GM12878 (cell line): ENCODE measurements at regions not wholly inside any gene's neighbourhood (a gene's known extent, or its start where the extent isn't known, plus 50 kb on each side); places are given as distances from the start of the nearest gene placed in this dataset.
A peak's percentile ranks its signal among the peaks of the same experiment; 100 is the strongest.

Experiments used
- BMI1 ChIP-seq: fragments of 450-650 bp; IDR thresholded peaks from 2 replicates; pipeline ENCODE4 v1.6.1; 2016; ENCODE audit warnings: mild to moderate bottlenecking, moderate library complexity, borderline replicate concordance
- CEBPZ ChIP-seq: fragments of 150-350 bp; IDR thresholded peaks from 2 replicates; pipeline ENCODE4 v1.6.1; 2016; ENCODE audit warnings: low read depth, low read length
- DPF2 ChIP-seq: fragments of 450-650 bp; IDR thresholded peaks from 2 replicates; pipeline ENCODE4 v1.6.1; 2017; ENCODE audit warnings: mild to moderate bottlenecking
- ETV6 ChIP-seq, 2 experiments: fragments of 450-650 bp in 1 of 2; IDR thresholded peaks in 1 of 2; conservative IDR thresholded peaks in 1 of 2; 2 replicates each; pipeline ENCODE4 v1.6.1; 2014; ENCODE audit warnings: antibody characterized with exemption in 1 of 2, borderline replicate concordance in 1 of 2, low read depth in 1 of 2, mild to moderate bottlenecking in 1 of 2, moderate library complexity in 1 of 2
- FOXK2 ChIP-seq: fragments of 450-650 bp; IDR thresholded peaks from 2 replicates; pipeline ENCODE4 v1.6.1; 2017; ENCODE audit warnings: mild to moderate bottlenecking, moderate library complexity
- HDGF ChIP-seq: fragments of 450-650 bp; IDR thresholded peaks from 2 replicates; pipeline ENCODE4 v1.6.1; 2016; ENCODE audit warnings: antibody characterized with exemption
- IKZF2 ChIP-seq, 2 experiments: fragments of 450-650 bp; IDR thresholded peaks; 2 replicates each; pipeline ENCODE4 v1.6.1; 2017; ENCODE audit warnings: mild to moderate bottlenecking in 2 of 2, moderate library complexity in 2 of 2
- MAX ChIP-seq: IDR thresholded peaks from 2 replicates; pipeline ENCODE4 v1.6.1; 2012; ENCODE audit warnings: low read depth, low read length, improper control_type of control experiment
- MYB ChIP-seq: fragments of 150-350 bp; IDR thresholded peaks from 2 replicates; pipeline ENCODE4 v1.6.1; 2014; ENCODE audit warnings: mild to moderate bottlenecking, low read depth, low read length, borderline replicate concordance
- NBN ChIP-seq: fragments of 450-650 bp; IDR thresholded peaks from 2 replicates; pipeline ENCODE4 v1.6.1; 2016
- POLR2A ChIP-seq: IDR thresholded peaks from 2 replicates; pipeline ENCODE4 v1.6.1; 2011; ENCODE audit warnings: low read depth, mild to moderate bottlenecking, low read length
- POLR2AphosphoS2 ChIP-seq: IDR thresholded peaks from 2 replicates; pipeline ENCODE4 v1.6.1; 2011; ENCODE audit warnings: low read depth, mild to moderate bottlenecking, low read length, improper control_type of control experiment, moderate library complexity
- PRDM15 ChIP-seq: fragments of 450-650 bp; formaldehyde crosslinking; IDR thresholded peaks from 2 replicates; pipeline ENCODE4 v1.4.0; 2020; ENCODE audit warnings: mild to moderate bottlenecking, moderate library complexity
- RAD51 ChIP-seq: fragments of 450-650 bp; IDR thresholded peaks from 2 replicates; pipeline ENCODE4 v1.6.1; 2016; ENCODE audit warnings: moderate library complexity, mild to moderate bottlenecking, inconsistent platforms
- RELB ChIP-seq: fragments of 450-650 bp; IDR thresholded peaks from 2 replicates; pipeline ENCODE4 v1.6.1; 2017; ENCODE audit warnings: low read depth, mild to moderate bottlenecking, moderate library complexity
- RFX5 ChIP-seq: IDR thresholded peaks from 2 replicates; pipeline ENCODE4 v1.6.1; 2011; ENCODE audit warnings: low read depth, low read length, improper control_type of control experiment
- SIN3A ChIP-seq: IDR thresholded peaks from 2 replicates; pipeline ENCODE4 v1.6.1; 2012; ENCODE audit warnings: low read depth, low read length, improper control_type of control experiment
- SPI1 ChIP-seq: IDR thresholded peaks from 2 replicates; pipeline ENCODE4 v1.6.1; 2011; ENCODE audit warnings: low read depth, mild to moderate bottlenecking, low read length, moderate library complexity, borderline replicate concordance; ENCODE audit not compliant: insufficient read depth
- STAT1 ChIP-seq: fragments of 450-650 bp; conservative IDR thresholded peaks from 2 replicates; pipeline ENCODE4 v1.6.1; 2014; ENCODE audit warnings: antibody characterized with exemption, mild to moderate bottlenecking
- STAT3 ChIP-seq: IDR thresholded peaks from 2 replicates; pipeline ENCODE4 v1.6.1; 2011; ENCODE audit warnings: low read depth, low read length, improper control_type of control experiment
- SUZ12 ChIP-seq: fragments of 200-600 bp; sonication (generic); IDR thresholded peaks from one replicate; pipeline ENCODE4 v1.6.1; 2018; ENCODE audit warnings: antibody characterized with exemption, mild to moderate bottlenecking; ENCODE audit not compliant: unreplicated experiment
- TCF7 ChIP-seq: IDR thresholded peaks from 2 replicates; pipeline ENCODE4 v1.6.1; 2014; ENCODE audit warnings: antibody characterized with exemption, borderline replicate concordance
- ZNF24 ChIP-seq: fragments of 450-650 bp; IDR thresholded peaks from 2 replicates; pipeline ENCODE4 v1.6.1; 2017; ENCODE audit warnings: antibody characterized with exemption, mild to moderate bottlenecking
- ZNF622 ChIP-seq: fragments of 450-650 bp; IDR thresholded peaks from 2 replicates; pipeline ENCODE4 v1.6.1; 2017; ENCODE audit warnings: mild to moderate bottlenecking, inconsistent platforms

GRCh38 chr16:10297341-10298006 is 88.4 kb upstream of the ATF7IP2 start (continued):
- no peak for TF ChIP-seq PRDM15 (CRISPR knock-in tag)
- TF ChIP-seq RFX5, result no peak
- peak; percentile 4 for TF ChIP-seq ZNF24
- TF ChIP-seq SIN3A, result no peak
- no peak for TF ChIP-seq STAT3
- no peak for TF ChIP-seq MAX
- peak; percentile 91 for TF ChIP-seq RELB
- peak; percentile 97 for TF ChIP-seq SPI1
- TF ChIP-seq POLR2A, result peak; percentile 39; the same call in 1 of the 2 replicates
- no peak for TF ChIP-seq POLR2AphosphoS2
- peak; percentile 74; the same call in 1 of the 2 replicates for TF ChIP-seq BMI1
- no peak for TF ChIP-seq HDGF
- TF ChIP-seq IKZF2 (IDR thresholded peaks at IDR 0.05), result peak; percentile 78 to 85
- TF ChIP-seq ZNF622, result no peak
- TF ChIP-seq STAT1, result no peak
- TF ChIP-seq DPF2, result peak; percentile 98
- no peak for TF ChIP-seq CEBPZ
- TF ChIP-seq ETV6 (conservative IDR thresholded peaks at IDR 0.05 in 1 of 2, IDR thresholded peaks at IDR 0.05 in 1 of 2; ENCODE audit: borderline replicate concordance in 1 of 2, low read depth in 1 of 2), result peak in 1 of 2 experiments; percentile 28; a peak in 1 of 4 replicates
- TF ChIP-seq RAD51, result peak; percentile 39
- no peak for TF ChIP-seq SUZ12
- peak; percentile 55; the same call in 1 of the 2 replicates for TF ChIP-seq TCF7
- no peak; the same call in 1 of the 2 replicates for TF ChIP-seq FOXK2
- peak; percentile 71; the same call in 1 of the 2 replicates for TF ChIP-seq MYB
- TF ChIP-seq NBN, result peak; percentile 91
